SJSA1 (cell line): ENCODE measurements at regions not wholly inside any gene's neighbourhood (a gene's known extent, or its start where the extent isn't known, plus 50 kb on each side); places are given as distances from the start of the nearest gene placed in this dataset.
"Not testable (repeated sequence)": the region's sequence is repeated elsewhere in the genome, so short reads cannot be mapped to it uniquely, and the experiment has no call there.

Source experiments
- DNase-seq, 2 experiments: peaks; one replicate each; pipeline ENCODE4 v3.0.0-alpha.2; 2015 to 2020; ENCODE audit warnings: low spot score in 2 of 2, low read depth in 1 of 2
- H3K27ac ChIP-seq: fragments of 250-450 bp; sonication (Bioruptor Pico); 2 replicates; pipeline ENCODE4 v1.5.1; 2020; ENCODE audit warnings: mild to moderate bottlenecking, moderate library complexity
- H3K27me3 ChIP-seq: fragments of 250-450 bp; sonication (Bioruptor Pico); replicated peaks from 2 replicates; pipeline ENCODE4 v1.5.1; 2020; ENCODE audit warnings: mild to moderate bottlenecking, moderate library complexity
- H3K36me3 ChIP-seq: fragments of 250-450 bp; sonication (Bioruptor Pico); 2 replicates; pipeline ENCODE4 v1.5.1; 2020; ENCODE audit warnings: mild to moderate bottlenecking
- H3K4me1 ChIP-seq: fragments of 250-450 bp; sonication (Bioruptor Pico); replicated peaks from 2 replicates; pipeline ENCODE4 v1.6.1; 2021; ENCODE audit warnings: mild to moderate bottlenecking
- H3K4me3 ChIP-seq: fragments of 250-450 bp; sonication (Bioruptor Pico); 2 replicates; pipeline ENCODE4 v1.5.1; 2020; ENCODE audit warnings: mild to moderate bottlenecking
- H3K9me3 ChIP-seq: fragments of 250-450 bp; sonication (Bioruptor Pico); replicated peaks from 2 replicates; pipeline ENCODE4 v1.5.1; 2020; ENCODE audit warnings: mild to moderate bottlenecking

GRCh38 chr12:30529489-30530269, 166.0 kb downstream of the IPO8 start:
- Histone ChIP-seq H3K27me3 (no peaks in the 10 kb centered on the region; the same call in 1 of the 2 replicates), H3K36me3 (no peaks in the 10 kb centered on the region), H3K9me3 (no peaks in the 10 kb centered on the region), H3K4me3 (no peak overlapping the region), H3K27ac (no peak overlapping the region), H3K4me1 (peaks cover 16% of the 10 kb centered on the region)
- no peak for DNase-seq

GRCh38 chr12:30525171-30525570, 170.5 kb downstream of the IPO8 start:
- no peak overlapping the region for H3K4me3 ChIP-seq
- no peaks in the 10 kb centered on the region for H3K27me3 ChIP-seq
- H3K36me3 ChIP-seq: no peaks in the 10 kb centered on the region
- H3K9me3 ChIP-seq: no peaks in the 10 kb centered on the region
- no peak overlapping the region for H3K27ac ChIP-seq
- H3K4me1 ChIP-seq: no peaks in the 10 kb centered on the region
- DNase-seq: no peak

GRCh38 chr12:30520285-30520684, 175.4 kb downstream of the IPO8 start:
- not testable (repeated sequence) for H3K36me3 ChIP-seq, H3K4me1 ChIP-seq, H3K27ac ChIP-seq, DNase-seq, H3K27me3 ChIP-seq, H3K9me3 ChIP-seq, H3K4me3 ChIP-seq

- no peak overlapping the region for H3K27ac ChIP-seq
- H3K4me3 ChIP-seq: no peak overlapping the region
- DNase-seq: no peak
- H3K4me1 ChIP-seq: peaks cover 5% of the 10 kb centered on the region; the same call in 1 of the 2 replicates
- no peaks in the 10 kb centered on the region for H3K27me3 ChIP-seq
- no peaks in the 10 kb centered on the region for H3K9me3 ChIP-seq
- no peaks in the 10 kb centered on the region for H3K36me3 ChIP-seq
Measured at GRCh38 chr12:30519535-30519934, 176.1 kb downstream of the IPO8 start.

GRCh38 chr12:30517320-30517719, 178.3 kb downstream of the IPO8 start:
- DNase-seq: no peak
- Histone ChIP-seq H3K27ac (no peak overlapping the region), H3K4me1 (peaks cover 5% of the 10 kb centered on the region; the same call in 1 of the 2 replicates), H3K9me3 (no peaks in the 10 kb centered on the region), H3K36me3 (no peaks in the 10 kb centered on the region), H3K27me3 (no peaks in the 10 kb centered on the region), H3K4me3 (no peak overlapping the region)

- no peak for DNase-seq
- Histone ChIP-seq H3K27me3 (no peaks in the 10 kb centered on the region), H3K9me3 (no peaks in the 10 kb centered on the region), H3K4me3 (no peak overlapping the region), H3K27ac (no peak overlapping the region), H3K4me1 (peaks cover 5% of the 10 kb centered on the region; the same call in 1 of the 2 replicates), H3K36me3 (no peaks in the 10 kb centered on the region)
Measured at GRCh38 chr12:30515351-30515750, 180.3 kb downstream of the IPO8 start.

- no peak for DNase-seq
- no peak overlapping the region for H3K27ac ChIP-seq
- H3K9me3 ChIP-seq: no peaks in the 10 kb centered on the region
- no peaks in the 10 kb centered on the region for H3K27me3 ChIP-seq
- H3K4me3 ChIP-seq: no peak overlapping the region
- peaks cover 5% of the 10 kb centered on the region; the same call in 1 of the 2 replicates for H3K4me1 ChIP-seq
- no peaks in the 10 kb centered on the region for H3K36me3 ChIP-seq
Measured at GRCh38 chr12:30514666-30515065, 181.0 kb downstream of the IPO8 start.

GRCh38 chr12:30508205-30508967, 187.3 kb downstream of the IPO8 start:
- Histone ChIP-seq H3K27ac (no peak overlapping the region), H3K27me3 (no peaks in the 10 kb centered on the region), H3K4me3 (no peak overlapping the region), H3K4me1 (no peaks in the 10 kb centered on the region), H3K9me3 (no peaks in the 10 kb centered on the region), H3K36me3 (no peaks in the 10 kb centered on the region)
- DNase-seq: no peak

- no peak overlapping the region for H3K27ac ChIP-seq
- DNase-seq: no peak
- H3K27me3 ChIP-seq: no peaks in the 10 kb centered on the region; the same call in 1 of the 2 replicates
- no peaks in the 10 kb centered on the region for H3K4me1 ChIP-seq
- no peak overlapping the region for H3K4me3 ChIP-seq
- no peaks in the 10 kb centered on the region for H3K9me3 ChIP-seq
- H3K36me3 ChIP-seq: no peaks in the 10 kb centered on the region
Measured at GRCh38 chr12:30507576-30507975, 188.1 kb downstream of the IPO8 start.

GRCh38 chr12:30506411-30506810, 189.3 kb downstream of the IPO8 start:
- no peak overlapping the region for H3K4me3 ChIP-seq
- H3K9me3 ChIP-seq: no peaks in the 10 kb centered on the region
- H3K4me1 ChIP-seq: no peaks in the 10 kb centered on the region
- no peaks in the 10 kb centered on the region; the same call in 1 of the 2 replicates for H3K27me3 ChIP-seq
- no peaks in the 10 kb centered on the region for H3K36me3 ChIP-seq
- DNase-seq: no peak
- no peak overlapping the region for H3K27ac ChIP-seq

GRCh38 chr12:30501718-30502117, 194.0 kb downstream of the IPO8 start:
- Histone ChIP-seq H3K4me3 (no peak overlapping the region), H3K9me3 (no peaks in the 10 kb centered on the region), H3K27ac (no peak overlapping the region), H3K36me3 (no peaks in the 10 kb centered on the region), H3K4me1 (no peaks in the 10 kb centered on the region), H3K27me3 (no peaks in the 10 kb centered on the region; the same call in 1 of the 2 replicates)
- no peak for DNase-seq

GRCh38 chr12:30500532-30500931, 195.1 kb downstream of the IPO8 start:
- no peaks in the 10 kb centered on the region; the same call in 1 of the 2 replicates for H3K27me3 ChIP-seq
- H3K36me3 ChIP-seq: no peaks in the 10 kb centered on the region
- H3K4me3 ChIP-seq: no peak overlapping the region
- H3K27ac ChIP-seq: no peak overlapping the region
- no peaks in the 10 kb centered on the region for H3K9me3 ChIP-seq
- no peaks in the 10 kb centered on the region for H3K4me1 ChIP-seq
- no peak for DNase-seq

GRCh38 chr12:30485230-30485890, 210.3 kb downstream of the IPO8 start:
- no peaks in the 10 kb centered on the region for H3K9me3 ChIP-seq
- no peaks in the 10 kb centered on the region; the same call in 1 of the 2 replicates for H3K27me3 ChIP-seq
- no peak for DNase-seq
- H3K4me3 ChIP-seq: no peak overlapping the region
- no peak overlapping the region for H3K27ac ChIP-seq
- H3K4me1 ChIP-seq: no peaks in the 10 kb centered on the region
- H3K36me3 ChIP-seq: no peaks in the 10 kb centered on the region

- Histone ChIP-seq H3K27me3 (no peaks in the 10 kb centered on the region; the same call in 1 of the 2 replicates), H3K4me3 (no peak overlapping the region)
- no peak for DNase-seq
Measured at GRCh38 chr12:30484658-30485057, 211.0 kb downstream of the IPO8 start.

More at GRCh38 chr12:30484658-30485057, 211.0 kb downstream of the IPO8 start:
- H3K4me1 ChIP-seq: no peaks in the 10 kb centered on the region
- H3K9me3 ChIP-seq: no peaks in the 10 kb centered on the region
- H3K27ac ChIP-seq: no peak overlapping the region
- no peaks in the 10 kb centered on the region for H3K36me3 ChIP-seq
